ENCODE measurements at regions not wholly inside any gene's neighbourhood (a gene's known extent, or its start where the extent isn't known, plus 50 kb on each side); places are given as distances from the start of the nearest gene placed in this dataset.

DNA sequence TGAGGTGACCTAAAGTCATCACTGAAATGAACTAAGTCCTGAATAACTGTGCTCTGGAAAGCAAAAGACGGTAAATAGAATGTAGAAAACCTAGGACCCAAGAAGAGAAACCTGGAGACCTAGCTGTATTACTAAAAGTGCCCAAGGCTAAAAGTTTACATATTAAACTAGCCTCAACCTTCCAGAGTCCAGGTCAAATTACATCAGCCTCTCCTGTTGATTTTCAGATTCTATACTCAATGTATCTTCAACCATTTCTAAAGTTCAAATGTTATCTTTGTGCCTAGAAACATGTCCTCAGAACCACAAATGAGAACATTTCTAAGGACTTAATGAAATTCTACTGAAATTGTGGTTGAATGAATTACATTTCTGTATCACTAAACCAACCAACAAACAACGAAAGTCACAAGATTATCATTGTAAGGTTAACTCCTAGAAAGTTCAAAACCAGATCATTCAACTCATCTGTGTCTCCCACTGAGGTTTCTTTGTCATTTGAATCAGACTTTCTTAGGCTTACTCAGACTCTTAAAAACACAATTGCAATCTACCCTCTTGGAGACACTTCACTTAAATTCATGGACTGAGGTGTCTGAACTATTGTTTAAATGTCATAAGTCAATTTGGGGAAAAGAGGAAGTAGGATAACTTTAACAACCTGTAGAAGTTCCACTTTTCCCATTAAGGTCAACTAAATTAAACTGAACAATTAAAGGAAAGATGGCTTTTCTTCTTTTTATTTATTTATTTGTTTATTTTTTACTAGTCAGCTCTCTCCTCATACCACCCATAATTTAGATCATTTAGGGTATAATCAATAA lies 207.7 kb downstream of the BARHL2 start:
- Histone ChIP-seq H3K36me3 (no peaks in the 10 kb centered on the region), H3K9me3 (no peaks in the 10 kb centered on the region), H3K27ac (no peak overlapping the region), H3K4me3 (no peak overlapping the region), H3K4me1 (no peaks in the 10 kb centered on the region), H3K27me3 (no peaks in the 10 kb centered on the region)
- TF ChIP-seq CTCF (IDR thresholded peaks at IDR 0.05) (no peak), POLR2AphosphoS5 (IDR thresholded peaks at IDR 0.05) (no peak), POLR2A (IDR thresholded peaks at IDR 0.05) (no peak), EP300 (IDR thresholded peaks at IDR 0.05) (no peak)
- DNase-seq (ENCODE audit: low spot score in 2 of 2), result no peak
- 85% methylated on average over 2 of the region's 2 CpGs for WGBS

DNA sequence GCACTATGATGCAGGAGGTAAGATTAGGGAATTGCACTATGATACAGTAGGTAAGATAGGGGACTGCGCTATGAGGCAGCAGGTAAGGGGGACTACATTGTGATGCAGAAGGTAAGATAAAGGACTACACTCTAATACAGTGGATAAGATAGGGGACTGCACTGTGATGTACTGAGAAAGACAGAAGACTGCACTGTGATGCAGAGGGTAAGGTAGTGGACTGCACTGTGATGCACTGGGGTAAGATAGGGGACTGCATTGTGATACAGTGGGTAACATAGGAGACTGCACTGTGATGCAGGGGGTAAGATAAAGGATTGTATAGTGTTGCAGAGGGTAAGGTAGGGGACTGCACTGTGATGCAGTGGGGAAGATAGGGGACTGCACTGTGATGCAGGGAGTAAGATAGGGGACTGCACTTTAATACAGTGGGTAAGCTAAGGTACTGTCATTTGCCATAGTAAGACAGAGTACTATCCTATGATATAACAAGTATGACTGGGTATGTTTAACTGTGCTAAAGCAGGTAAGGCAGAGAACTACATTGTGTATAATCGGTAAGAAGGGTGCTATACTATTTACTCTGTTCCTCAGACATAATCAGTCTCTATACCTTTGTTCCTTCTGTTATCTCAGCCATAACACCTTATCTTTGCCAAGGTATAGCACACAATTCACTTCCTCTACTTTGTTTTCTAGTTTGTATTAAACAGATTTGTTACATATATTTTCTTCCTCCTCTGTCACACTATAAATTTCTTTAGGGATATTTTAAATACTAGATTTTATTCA lies 208.5 kb downstream of the BARHL2 start:
- no peak overlapping the region for H3K4me3 ChIP-seq
- H3K27me3 ChIP-seq, result no peaks in the 10 kb centered on the region
- H3K4me1 ChIP-seq, result no peaks in the 10 kb centered on the region
- no peak for DNase-seq (ENCODE audit: low spot score in 2 of 2)
- no peaks in the 10 kb centered on the region for H3K36me3 ChIP-seq
- TF ChIP-seq POLR2AphosphoS5 (IDR thresholded peaks at IDR 0.05) (no peak), EP300 (IDR thresholded peaks at IDR 0.05) (no peak), POLR2A (IDR thresholded peaks at IDR 0.05) (no peak), CTCF (IDR thresholded peaks at IDR 0.05) (no peak)
- no peaks in the 10 kb centered on the region for H3K9me3 ChIP-seq
- H3K27ac ChIP-seq, result no peak overlapping the region
- WGBS, result 92% methylated on average over 2 of the region's 2 CpGs

- H3K27ac ChIP-seq, result no peak overlapping the region
- 79% methylated on average over 5 of the region's 5 CpGs for WGBS
- H3K27me3 ChIP-seq, result no peaks in the 10 kb centered on the region
- H3K4me3 ChIP-seq, result no peak overlapping the region
- no peak for TF ChIP-seq EP300 (IDR thresholded peaks at IDR 0.05)
- no peak for TF ChIP-seq POLR2AphosphoS5 (IDR thresholded peaks at IDR 0.05)
- no peak for TF ChIP-seq POLR2A (IDR thresholded peaks at IDR 0.05)
- TF ChIP-seq CTCF (IDR thresholded peaks at IDR 0.05), result no peak
- no peaks in the 10 kb centered on the region for H3K9me3 ChIP-seq
- H3K36me3 ChIP-seq, result no peaks in the 10 kb centered on the region
- no peaks in the 10 kb centered on the region for H3K4me1 ChIP-seq
- no peak for DNase-seq (ENCODE audit: low spot score in 2 of 2)
Measured at GRCh38 chr1:90507173-90507572, 209.9 kb downstream of the BARHL2 start.

- no peak for DNase-seq (ENCODE audit: low spot score in 2 of 2)
- WGBS, result 91% methylated on average over 2 of the region's 2 CpGs
- no peak overlapping the region for H3K4me3 ChIP-seq
- H3K4me1 ChIP-seq, result no peaks in the 10 kb centered on the region
- no peaks in the 10 kb centered on the region for H3K36me3 ChIP-seq
- H3K9me3 ChIP-seq, result no peaks in the 10 kb centered on the region
- TF ChIP-seq EP300 (IDR thresholded peaks at IDR 0.05), result no peak
- TF ChIP-seq POLR2A (IDR thresholded peaks at IDR 0.05), result no peak
- no peak for TF ChIP-seq CTCF (IDR thresholded peaks at IDR 0.05)
- TF ChIP-seq POLR2AphosphoS5 (IDR thresholded peaks at IDR 0.05), result no peak
- no peak overlapping the region for H3K27ac ChIP-seq
- H3K27me3 ChIP-seq, result no peaks in the 10 kb centered on the region
Measured at GRCh38 chr1:90505806-90506205, 211.3 kb downstream of the BARHL2 start.

DNA sequence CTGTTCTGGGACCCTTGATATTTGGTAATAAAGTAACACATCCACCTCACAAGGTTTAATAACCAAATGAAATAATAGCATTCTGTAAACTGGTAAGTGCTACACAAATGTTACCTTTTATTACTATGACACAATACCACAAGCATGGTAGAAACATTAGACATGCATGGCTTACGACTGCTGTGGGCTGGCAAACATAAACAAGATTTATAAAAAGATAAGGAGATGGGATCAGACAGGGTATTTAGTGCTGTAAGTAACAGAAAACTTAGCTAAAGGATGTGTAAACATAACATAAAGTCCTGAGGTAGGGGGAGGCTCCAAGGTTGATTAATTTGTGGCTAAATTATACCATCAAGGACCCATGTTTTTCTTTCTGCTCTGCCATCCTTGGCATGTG lies 212.6 kb downstream of the BARHL2 start:
- DNase-seq (ENCODE audit: low spot score in 2 of 2), result no peak
- H3K9me3 ChIP-seq, result no peaks in the 10 kb centered on the region
- H3K4me3 ChIP-seq, result no peak overlapping the region
- H3K27me3 ChIP-seq, result no peaks in the 10 kb centered on the region
- 55% methylated on average over 1 of the region's 1 CpG for WGBS
- no peak overlapping the region for H3K27ac ChIP-seq
- H3K4me1 ChIP-seq, result no peaks in the 10 kb centered on the region
- no peaks in the 10 kb centered on the region for H3K36me3 ChIP-seq
- TF ChIP-seq POLR2A (IDR thresholded peaks at IDR 0.05) (no peak), POLR2AphosphoS5 (IDR thresholded peaks at IDR 0.05) (no peak), EP300 (IDR thresholded peaks at IDR 0.05) (no peak), CTCF (IDR thresholded peaks at IDR 0.05) (no peak)
